Neural crest cell (in vitro differentiated cells): ENCODE measurements at regions not wholly inside any gene's neighbourhood (a gene's known extent, or its start where the extent isn't known, plus 50 kb on each side); places are given as distances from the start of the nearest gene placed in this dataset.

Experiments
- DNase-seq: peaks from one replicate; pipeline ENCODE4 v3.0.0; 2021; ENCODE audit warnings: low read depth, mixed read lengths, low spot score
- H3K27ac Mint-ChIP-seq: one replicate; pipeline ENCODE4 v1.8.0; 2021; ENCODE audit warnings: mild to moderate bottlenecking, mixed read lengths; ENCODE audit not compliant: unreplicated experiment
- H3K27me3 Mint-ChIP-seq: 2 replicates; pipeline ENCODE4 v1.8.0; 2021; ENCODE audit warnings: low read depth, mild to moderate bottlenecking, mixed read lengths
- H3K36me3 Mint-ChIP-seq: 2 replicates; pipeline ENCODE4 v1.8.0; 2021; ENCODE audit warnings: low read depth, mild to moderate bottlenecking, mixed read lengths
- H3K4me1 Mint-ChIP-seq: 2 replicates; pipeline ENCODE4 v1.8.0; 2021; ENCODE audit warnings: mixed read lengths
- H3K4me3 Mint-ChIP-seq: one replicate; pipeline ENCODE4 v1.8.0; 2021; ENCODE audit warnings: mild to moderate bottlenecking, mixed read lengths
- H3K9me3 Mint-ChIP-seq: 2 replicates; pipeline ENCODE4 v1.8.0; 2021; ENCODE audit warnings: mixed read lengths
- TF ChIP-seq, protein P1 (sequence below): fragments of 200-600 bp; sonication (generic); conservative IDR thresholded peaks from 2 replicates; pipeline ENCODE4 v1.5.0; 2021; ENCODE audit warnings: antibody characterized with exemption, mild to moderate bottlenecking

DNA sequence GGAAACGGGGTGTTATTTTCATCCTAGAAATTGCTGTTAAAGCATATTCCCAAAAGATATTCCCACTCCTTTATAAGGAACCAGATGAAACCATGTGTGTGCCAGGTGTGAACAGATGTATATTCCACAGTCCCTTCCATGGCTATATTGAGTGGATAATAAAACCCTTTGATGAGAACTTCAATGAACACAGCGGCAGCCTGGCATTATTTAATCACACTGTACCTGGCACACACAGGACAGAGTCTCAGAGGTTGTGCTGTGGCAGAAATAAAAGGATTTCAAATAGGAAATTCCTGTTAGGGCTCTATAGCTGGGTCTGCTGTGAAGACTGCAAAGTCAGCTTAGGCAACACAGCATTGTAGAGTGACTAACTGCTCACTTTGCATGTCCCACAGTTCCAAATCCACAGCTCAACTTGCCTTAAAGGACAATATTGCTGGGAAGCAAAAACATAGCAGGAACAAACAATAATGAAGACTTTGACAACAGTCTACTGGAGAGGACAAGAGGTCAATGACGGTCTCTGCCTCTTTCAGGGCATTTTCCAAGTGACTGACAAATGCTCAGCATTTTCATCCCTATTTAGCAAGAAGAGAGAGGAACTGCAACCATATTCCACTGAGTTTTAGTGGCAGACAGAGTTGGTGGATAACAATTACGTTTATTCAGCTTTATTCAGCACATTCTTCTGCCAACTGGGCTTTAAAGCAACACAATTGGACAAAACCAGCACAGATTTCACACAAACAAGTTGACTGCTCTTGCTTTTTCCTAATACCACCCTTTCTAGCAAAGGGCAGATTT is 255.7 kb upstream of the RGMB start:
- H3K9me3 Mint-ChIP-seq, result no peaks in the 10 kb centered on the region
- no peaks in the 10 kb centered on the region for H3K36me3 Mint-ChIP-seq
- H3K4me3 Mint-ChIP-seq, result no peak overlapping the region
- H3K4me1 Mint-ChIP-seq, result peaks cover 66% of the 10 kb centered on the region
- H3K27me3 Mint-ChIP-seq, result no peaks in the 10 kb centered on the region
- TF ChIP-seq, protein P1, sequence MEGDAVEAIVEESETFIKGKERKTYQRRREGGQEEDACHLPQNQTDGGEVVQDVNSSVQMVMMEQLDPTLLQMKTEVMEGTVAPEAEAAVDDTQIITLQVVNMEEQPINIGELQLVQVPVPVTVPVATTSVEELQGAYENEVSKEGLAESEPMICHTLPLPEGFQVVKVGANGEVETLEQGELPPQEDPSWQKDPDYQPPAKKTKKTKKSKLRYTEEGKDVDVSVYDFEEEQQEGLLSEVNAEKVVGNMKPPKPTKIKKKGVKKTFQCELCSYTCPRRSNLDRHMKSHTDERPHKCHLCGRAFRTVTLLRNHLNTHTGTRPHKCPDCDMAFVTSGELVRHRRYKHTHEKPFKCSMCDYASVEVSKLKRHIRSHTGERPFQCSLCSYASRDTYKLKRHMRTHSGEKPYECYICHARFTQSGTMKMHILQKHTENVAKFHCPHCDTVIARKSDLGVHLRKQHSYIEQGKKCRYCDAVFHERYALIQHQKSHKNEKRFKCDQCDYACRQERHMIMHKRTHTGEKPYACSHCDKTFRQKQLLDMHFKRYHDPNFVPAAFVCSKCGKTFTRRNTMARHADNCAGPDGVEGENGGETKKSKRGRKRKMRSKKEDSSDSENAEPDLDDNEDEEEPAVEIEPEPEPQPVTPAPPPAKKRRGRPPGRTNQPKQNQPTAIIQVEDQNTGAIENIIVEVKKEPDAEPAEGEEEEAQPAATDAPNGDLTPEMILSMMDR, result no peak
- no peak for DNase-seq
- peak overlapping the region; percentile 13 for H3K27ac Mint-ChIP-seq

GRCh38 chr5:98518754-98519153 is 254.7 kb upstream of the RGMB start:
- no peaks in the 10 kb centered on the region for H3K27me3 Mint-ChIP-seq
- H3K4me1 Mint-ChIP-seq, result peaks cover 62% of the 10 kb centered on the region
- H3K27ac Mint-ChIP-seq, result no peak overlapping the region
- H3K4me3 Mint-ChIP-seq, result peak overlapping the region; percentile 12
- H3K9me3 Mint-ChIP-seq, result no peaks in the 10 kb centered on the region
- TF ChIP-seq, protein P1, result no peak
- no peak for DNase-seq
- H3K36me3 Mint-ChIP-seq, result no peaks in the 10 kb centered on the region

DNA sequence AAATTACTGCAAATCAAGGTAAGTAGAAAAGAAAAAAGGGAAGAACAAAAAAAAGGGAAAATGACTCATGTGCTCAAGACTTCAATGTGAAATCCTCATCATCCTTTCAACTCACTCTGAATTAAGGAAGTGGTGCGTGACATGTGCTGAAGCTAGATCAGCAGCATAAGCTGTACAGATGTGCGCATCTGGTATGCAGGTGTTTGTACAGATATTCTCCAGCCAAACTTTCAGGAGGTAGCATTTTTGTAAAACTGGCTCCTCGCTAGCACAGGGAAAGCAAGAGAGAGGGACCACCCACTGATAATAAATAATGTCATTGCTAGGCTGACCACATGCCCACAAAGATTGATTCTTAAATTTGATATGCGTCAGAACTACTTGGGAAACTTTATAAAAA is 253.9 kb upstream of the RGMB start:
- Mint-ChIP-seq H3K9me3 (no peaks in the 10 kb centered on the region), H3K27ac (no peak overlapping the region), H3K36me3 (no peaks in the 10 kb centered on the region), H3K27me3 (no peaks in the 10 kb centered on the region), H3K4me3 (no peak overlapping the region), H3K4me1 (peaks cover 56% of the 10 kb centered on the region)
- TF ChIP-seq, protein P1, result no peak
- DNase-seq, result no peak

DNA sequence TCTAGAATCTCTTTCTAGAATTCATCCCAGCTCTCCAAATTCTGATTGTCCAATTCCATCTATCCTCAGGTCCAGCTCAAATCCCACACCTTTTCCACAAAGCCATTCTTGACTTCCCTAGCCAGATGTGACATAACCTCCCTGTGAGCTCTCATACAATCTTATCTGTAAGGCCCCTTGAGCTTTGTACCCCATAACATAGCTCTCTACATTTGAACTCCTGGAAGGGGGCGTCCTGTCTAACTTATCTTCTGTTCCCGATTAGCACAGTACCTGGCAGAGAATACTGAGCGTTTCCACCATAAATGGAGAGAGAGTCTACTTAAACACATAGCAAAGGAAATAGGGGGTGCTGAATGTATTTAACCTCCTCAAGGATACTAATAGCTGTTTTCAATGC is 251.6 kb upstream of the RGMB start:
- H3K27ac Mint-ChIP-seq, result no peak overlapping the region
- H3K9me3 Mint-ChIP-seq, result no peaks in the 10 kb centered on the region
- H3K36me3 Mint-ChIP-seq, result no peaks in the 10 kb centered on the region
- TF ChIP-seq, protein P1, result no peak
- no peaks in the 10 kb centered on the region for H3K27me3 Mint-ChIP-seq
- DNase-seq, result no peak
- no peak overlapping the region for H3K4me3 Mint-ChIP-seq
- peaks cover 39% of the 10 kb centered on the region for H3K4me1 Mint-ChIP-seq

GRCh38 chr5:98524773-98525172 is 248.7 kb upstream of the RGMB start:
- Mint-ChIP-seq H3K4me1 (peaks cover 14% of the 10 kb centered on the region), H3K27ac (no peak overlapping the region), H3K9me3 (peaks cover 4% of the 10 kb centered on the region), H3K27me3 (no peaks in the 10 kb centered on the region), H3K4me3 (no peak overlapping the region), H3K36me3 (no peaks in the 10 kb centered on the region)
- TF ChIP-seq, protein P1, result no peak
- DNase-seq, result no peak
